GM21367 (cell line): ENCODE measurements at regions not wholly inside any gene's neighbourhood (a gene's known extent, or its start where the extent isn't known, plus 50 kb on each side); places are given as distances from the start of the nearest gene placed in this dataset.

ENCODE experiments used
- ATAC-seq: cut with Tn5 transposase; IDR thresholded peaks from one replicate; pipeline ENCODE4 v1.9.1; 2021; ENCODE audit not compliant: unreplicated experiment

DNA sequence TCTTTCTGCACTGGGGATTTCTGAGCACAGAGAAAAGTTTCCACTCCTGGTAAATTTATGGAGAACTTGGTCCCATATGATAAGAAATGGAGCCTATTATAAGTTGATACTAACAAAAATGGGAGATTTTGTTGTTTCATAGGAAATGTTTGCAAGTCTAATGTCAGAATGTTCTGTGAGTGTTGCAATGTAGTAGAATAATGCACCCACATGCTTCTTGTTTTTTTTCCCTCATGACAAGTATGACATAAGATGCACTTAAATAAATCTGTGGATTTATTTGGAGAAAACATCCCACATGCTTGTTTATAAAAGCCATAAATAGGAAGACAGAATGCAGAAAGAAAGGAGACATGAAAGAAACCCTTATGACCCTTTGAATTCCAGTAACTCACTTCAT lies 50.8 kb upstream of the KCNJ6 start:
- ATAC-seq, result no peak

DNA sequence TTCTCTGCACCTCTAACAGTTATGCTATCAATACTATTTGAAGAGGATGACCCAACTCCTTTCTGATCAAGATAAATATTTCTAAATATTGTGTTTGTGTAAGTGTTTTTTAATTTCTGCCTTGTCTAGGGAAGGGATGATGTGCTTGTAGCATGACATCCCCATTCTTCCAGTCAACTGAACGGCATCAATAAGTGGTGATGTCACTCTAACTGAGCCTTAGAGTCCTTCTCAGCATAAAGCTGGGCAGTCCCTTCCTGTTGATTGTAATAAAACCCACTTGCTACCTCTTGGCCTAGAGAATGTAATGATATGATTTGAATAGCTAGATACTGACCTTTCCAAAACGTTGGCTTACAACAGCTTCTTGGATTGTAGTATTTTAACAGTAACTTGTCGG lies 52.5 kb upstream of the KCNJ6 start:
- no peak for ATAC-seq

GRCh38 chr21:37970548-37970947 lies 54.3 kb upstream of the KCNJ6 start:
- no peak for ATAC-seq

- no peak for ATAC-seq
These were observed 55.2 kb upstream of the KCNJ6 start for GRCh38 chr21:37971390-37971950.

DNA sequence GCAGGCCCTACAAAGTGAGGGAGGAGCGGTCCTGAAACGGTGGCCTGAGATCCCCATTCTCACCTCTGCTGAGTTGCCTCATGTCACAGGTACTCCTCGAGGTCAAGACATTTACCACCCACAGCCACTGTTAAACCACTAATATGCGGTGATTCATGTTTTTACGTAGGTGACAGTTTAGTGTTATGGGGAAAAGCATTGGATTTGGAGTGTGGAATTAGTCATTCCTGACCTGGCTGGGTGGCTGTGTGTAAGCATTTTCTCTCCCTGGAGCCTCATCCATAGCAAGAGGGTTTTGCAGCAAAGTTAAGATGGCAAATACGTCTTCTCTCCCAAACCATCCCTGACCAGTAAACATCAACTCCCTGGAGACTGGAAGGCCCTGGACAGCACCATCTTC lies 57.8 kb upstream of the KCNJ6 start:
- ATAC-seq, result no peak

GRCh38 chr21:37982496-37983318 lies 66.5 kb upstream of the KCNJ6 start:
- no peak for ATAC-seq

GRCh38 chr21:37983336-37984095 lies 67.3 kb upstream of the KCNJ6 start:
- no peak for ATAC-seq

GRCh38 chr21:37984416-37984815 lies 68.2 kb upstream of the KCNJ6 start:
- no peak for ATAC-seq

GRCh38 chr21:37986000-37986399 lies 69.7 kb upstream of the KCNJ6 start:
- no peak for ATAC-seq

DNA sequence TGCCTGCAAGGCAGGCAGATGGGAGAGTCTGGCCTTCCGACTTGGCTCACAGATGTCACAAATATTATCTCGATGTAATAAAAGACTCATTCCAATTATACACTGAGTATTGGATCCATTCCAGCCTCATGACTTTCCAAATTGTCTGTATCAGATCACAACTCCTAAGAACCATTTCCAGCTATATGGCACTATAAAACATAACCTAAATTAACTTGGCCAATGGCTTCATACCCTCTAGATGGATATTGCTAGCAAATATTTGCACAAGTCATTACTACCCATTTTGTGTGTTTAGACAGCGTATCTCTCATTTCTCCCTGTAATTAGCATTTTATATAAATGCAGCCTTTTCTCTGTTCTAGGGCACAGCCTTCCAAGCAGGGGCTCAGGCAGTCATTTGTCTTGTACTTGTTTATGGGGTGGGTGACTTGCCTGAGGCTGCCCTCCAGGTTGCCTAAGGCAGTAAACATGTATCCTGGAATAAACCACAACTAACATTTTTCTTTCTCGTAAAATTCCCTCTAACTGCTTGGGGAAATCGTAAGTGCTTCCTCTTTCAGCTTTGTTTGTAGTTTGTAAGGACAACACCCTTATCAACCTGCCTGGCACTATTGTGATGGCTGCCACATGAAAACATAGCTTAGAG lies 70.6 kb upstream of the KCNJ6 start:
- no peak for ATAC-seq

DNA sequence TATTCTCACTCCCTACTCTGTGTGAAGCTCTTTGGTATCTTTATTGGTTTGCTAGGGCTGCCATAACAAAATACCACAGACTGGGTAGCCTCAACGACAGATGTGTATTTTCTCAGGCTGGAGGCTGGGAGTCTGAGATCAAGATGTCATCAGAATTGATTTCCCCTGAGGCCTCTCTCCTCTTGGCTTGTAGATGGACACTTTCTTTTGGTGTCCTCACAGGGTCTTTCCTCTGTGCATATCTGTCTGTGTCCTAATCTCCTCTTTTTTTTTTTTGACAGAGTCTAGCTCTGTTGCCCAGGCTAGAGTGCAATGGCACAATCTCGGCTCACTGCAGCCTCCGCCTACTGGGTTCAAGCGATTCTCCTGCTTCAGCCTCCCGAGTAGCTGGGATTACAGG lies 71.4 kb upstream of the KCNJ6 start:
- no peak for ATAC-seq

GRCh38 chr21:37993071-37993470 lies 76.8 kb upstream of the KCNJ6 start:
- ATAC-seq, result no peak

- ATAC-seq, result no peak
These were observed 78.0 kb upstream of the KCNJ6 start for GRCh38 chr21:37994211-37994610.

DNA sequence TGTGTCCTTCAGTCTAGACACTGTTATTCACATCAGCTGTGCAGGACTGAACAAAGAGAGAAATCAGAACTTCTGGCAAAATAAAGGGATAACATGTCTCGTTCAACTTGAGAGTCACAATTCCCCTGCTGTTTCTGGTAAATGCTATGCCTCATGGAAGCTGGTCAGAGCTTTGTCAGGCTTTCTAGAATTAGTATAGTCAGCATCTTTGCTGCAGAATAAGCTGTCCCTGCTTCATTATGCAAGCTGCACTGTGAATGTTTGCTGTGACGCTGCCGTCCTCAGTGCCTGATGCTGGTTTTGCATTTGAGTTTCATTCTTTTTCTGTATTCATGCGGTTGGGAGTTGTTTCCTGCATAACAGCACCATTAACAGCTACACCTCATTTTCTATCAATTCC lies 96.4 kb upstream of the KCNJ6 start:
- ATAC-seq, result no peak

GRCh38 chr21:38013741-38014140 lies 97.5 kb upstream of the KCNJ6 start:
- no peak for ATAC-seq

- no peak for ATAC-seq
These were observed 98.0 kb upstream of the KCNJ6 start for GRCh38 chr21:38014298-38014697.

DNA sequence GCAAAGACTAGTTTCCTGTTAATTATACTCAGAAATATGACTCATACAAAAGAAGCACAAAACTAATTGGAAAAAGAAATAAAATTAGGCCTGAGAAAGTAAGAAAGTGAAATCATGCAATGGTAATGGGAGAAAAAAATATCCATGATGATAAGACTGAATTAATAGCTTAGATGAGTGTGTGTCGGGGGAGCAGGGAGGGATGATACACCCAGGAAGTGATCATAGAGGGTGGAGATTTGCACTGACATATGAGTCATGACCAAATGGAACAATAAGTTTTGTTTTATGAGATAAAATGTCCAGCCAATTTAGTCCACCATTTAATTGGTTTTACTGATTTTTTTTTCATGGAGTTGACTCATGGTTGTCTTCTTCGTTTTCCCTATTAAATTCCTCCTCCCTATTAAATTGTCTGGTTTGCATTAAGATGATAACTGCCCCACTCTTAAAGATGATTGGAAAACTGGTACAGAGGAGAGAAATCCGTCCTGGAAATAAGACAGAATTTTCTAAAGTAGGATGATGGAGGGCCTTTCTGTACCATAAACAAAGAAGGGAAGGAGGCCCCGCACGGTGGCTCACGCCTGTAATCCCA lies 111.7 kb upstream of the KCNJ6 start:
- ATAC-seq, result no peak

DNA sequence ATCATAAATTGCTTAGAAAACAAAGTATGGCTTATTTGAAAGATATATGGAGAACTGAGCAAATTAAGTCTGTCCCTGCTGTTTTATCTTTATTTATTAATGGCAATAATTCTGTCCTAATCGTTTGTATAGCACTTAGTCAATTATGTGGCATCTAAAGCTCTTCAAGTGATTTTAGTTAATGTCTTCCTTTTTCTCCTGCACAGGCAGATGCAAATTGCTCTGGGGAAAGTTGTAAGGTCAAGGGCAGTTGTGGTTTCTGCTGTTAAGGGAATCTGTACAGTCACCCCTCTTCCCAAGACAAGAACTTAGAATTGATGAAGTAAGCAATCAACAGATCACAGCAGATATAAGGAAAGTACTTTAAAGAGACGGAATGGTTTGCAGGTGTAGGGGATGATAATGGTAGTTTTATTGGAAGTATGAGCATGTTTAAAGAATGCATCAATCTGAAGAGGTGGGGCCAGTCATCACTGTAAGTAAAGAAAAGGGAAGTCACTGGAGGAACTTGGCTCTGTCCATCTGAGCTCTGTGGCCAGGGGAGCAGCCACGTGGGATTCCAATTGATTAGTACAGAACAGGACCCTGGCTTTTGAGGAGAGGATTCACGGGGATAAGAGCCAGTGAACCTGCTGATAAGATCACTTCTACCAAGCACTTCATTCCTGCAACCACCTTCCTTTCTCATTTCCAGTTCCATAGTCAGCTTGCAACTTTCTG lies 116.0 kb upstream of the KCNJ6 start:
- no peak for ATAC-seq

- ATAC-seq, result no peak
These were observed 119.8 kb upstream of the KCNJ6 start for GRCh38 chr21:38036016-38036415.

DNA sequence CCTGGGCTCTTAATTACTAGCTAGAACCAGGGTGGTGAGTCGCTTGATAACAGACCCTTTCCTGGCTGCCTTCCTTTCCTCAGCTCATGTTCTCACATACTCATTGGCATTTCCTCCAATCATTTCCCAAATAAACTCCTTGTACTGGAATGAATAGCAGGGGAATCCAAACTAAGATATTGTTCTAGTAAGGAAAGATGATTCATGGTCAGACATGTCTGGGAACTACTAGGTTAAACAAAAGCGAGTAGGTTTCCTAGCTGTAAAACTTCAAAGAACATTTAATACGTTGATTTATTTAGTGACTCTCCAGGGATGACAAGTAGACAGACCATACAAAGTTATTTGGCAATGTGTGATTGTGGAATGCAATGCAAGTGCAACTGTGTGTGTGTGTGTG lies 121.2 kb upstream of the KCNJ6 start:
- no peak for ATAC-seq

DNA sequence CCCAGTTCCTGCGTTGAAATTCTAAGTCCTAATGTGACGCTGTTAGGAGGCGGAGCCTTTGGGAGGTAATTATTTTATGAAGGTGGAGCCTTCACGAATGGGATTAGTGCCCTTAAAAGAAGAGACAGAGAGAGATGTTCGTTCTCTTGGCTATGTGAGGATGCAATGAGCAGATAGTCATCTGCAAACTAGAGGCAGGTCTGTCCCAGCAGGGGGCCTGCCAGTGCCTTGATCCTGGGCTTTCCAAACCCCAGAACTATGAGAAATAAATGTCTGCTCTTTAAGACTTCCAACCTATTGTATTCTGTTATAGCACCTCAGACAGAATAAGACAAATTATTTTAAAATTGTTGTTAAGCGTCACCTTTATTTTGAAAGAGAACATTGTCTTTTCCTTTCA lies 123.1 kb upstream of the KCNJ6 start:
- ATAC-seq, result no peak
